ENCODE measurements at regions not wholly inside any gene's neighbourhood (a gene's known extent, or its start where the extent isn't known, plus 50 kb on each side); places are given as distances from the start of the nearest gene placed in this dataset.

DNA sequence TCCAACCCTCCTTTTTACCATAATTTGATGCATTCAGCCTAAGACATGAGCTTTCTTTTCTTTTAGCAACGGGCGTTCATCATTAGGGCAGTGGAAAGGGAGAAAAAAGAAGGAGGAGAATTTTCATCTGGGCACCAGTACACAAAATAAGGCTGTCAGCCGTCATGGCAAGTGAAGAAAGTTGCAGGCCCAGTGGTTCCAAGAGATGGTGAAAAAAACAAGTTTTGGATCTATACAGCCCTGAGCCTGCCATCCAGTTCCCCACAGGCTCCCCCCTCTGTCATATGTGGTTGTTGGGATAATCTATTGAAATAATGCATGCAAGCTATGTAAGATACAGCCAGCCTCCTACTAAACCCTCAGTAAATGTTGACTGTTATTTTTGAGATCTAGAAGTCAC is 500.6 kb upstream of the PROK2 start:
- Histone ChIP-seq H3K79me1 (ENCODE audit: insufficient read depth, low read depth, low read length, poor library complexity, severe bottlenecking) (no peaks in the 10 kb centered on the region), H2BK5ac (ENCODE audit: insufficient read length, low read length) (no peak overlapping the region), H3K56ac (ENCODE audit: insufficient read length, low read depth, low read length) (no peak overlapping the region)

More for the DNA sequence above, 500.6 kb upstream of the PROK2 start:
- Mint-ChIP-seq H3K36me3 (ENCODE audit: insufficient read depth in 1 of 3, low read depth in 3 of 3) (peaks cover 0 to 10% (median 5%) of the 10 kb centered on the region in 3 experiments; a peak in 4 of 7 replicates), H3K27me3 (ENCODE audit: low read depth) (peaks cover 14% of the 10 kb centered on the region), H3K4me3 (no peak overlapping the region), H3K9me3 (peaks cover 2 to 3% of the 10 kb centered on the region in 2 experiments; a peak in 1 of 5 replicates), H3K27ac (no peak overlapping the region), H3K4me1 (peaks cover 4 to 17% of the 10 kb centered on the region in 2 experiments; a peak in 3 of 4 replicates)
- Histone ChIP-seq H3K4me1 (ENCODE audit: insufficient read depth, low read length) (no peaks in the 10 kb centered on the region), H3K9ac (ENCODE audit: extremely low read depth, insufficient read length, low read length) (no peak overlapping the region), H3K4ac (ENCODE audit: low read depth, low read length) (no peak overlapping the region), H4K20me1 (ENCODE audit: control insufficient read depth, insufficient read depth, insufficient read length) (no peaks in the 10 kb centered on the region), H3K23me2 (ENCODE audit: insufficient read length, low read depth, low read length, poor library complexity, severe bottlenecking) (no peaks in the 10 kb centered on the region), H3K4me2 (ENCODE audit: insufficient read depth, insufficient read length, low read length) (no peak overlapping the region), H3K27ac (ENCODE audit: insufficient read length, low read depth, low read length) (no peak overlapping the region), H2BK12ac (ENCODE audit: insufficient read length, low read depth, low read length) (no peak overlapping the region), H3K23ac (ENCODE audit: insufficient read length, low read depth, low read length) (no peak overlapping the region), H2BK15ac (ENCODE audit: low read depth, low read length) (no peak overlapping the region), H3K27me3 (ENCODE audit: insufficient read depth, low read length) (no peaks in the 10 kb centered on the region), H2BK120ac (ENCODE audit: low read depth, low read length, poor library complexity, severe bottlenecking) (no peak overlapping the region), H2AFZ (ENCODE audit: low read length) (no peak overlapping the region), H2AK5ac (ENCODE audit: insufficient read length, low read length) (no peak overlapping the region), H3K18ac (ENCODE audit: insufficient read length, low read depth, low read length) (no peak overlapping the region), H3K9me3 (ENCODE audit: control insufficient read depth, low read depth, low read length) (no peaks in the 10 kb centered on the region), H3K14ac (ENCODE audit: insufficient read depth, low read length) (no peak overlapping the region), H3T11ph (ENCODE audit: low read length) (no peak overlapping the region), H4K5ac (ENCODE audit: insufficient read length, low read depth, low read length) (no peak overlapping the region), H4K91ac (ENCODE audit: insufficient read length, low read depth, low read length) (no peak overlapping the region), H2BK20ac (ENCODE audit: low read depth, low read length, poor library complexity, severe bottlenecking) (no peak overlapping the region), H4K8ac (replicated peaks; ENCODE audit: insufficient read length, low read depth, low read length) (no peak overlapping the region), H3K79me2 (ENCODE audit: insufficient read depth, low read length) (no peaks in the 10 kb centered on the region)
- DNase-seq, result no peak
- no CpG with 5 or more reads among the region's 3 CpGs for WGBS (ENCODE audit: extremely low coverage, insufficient read length, low lambda C conversion rate)
- TF ChIP-seq, protein P1, sequence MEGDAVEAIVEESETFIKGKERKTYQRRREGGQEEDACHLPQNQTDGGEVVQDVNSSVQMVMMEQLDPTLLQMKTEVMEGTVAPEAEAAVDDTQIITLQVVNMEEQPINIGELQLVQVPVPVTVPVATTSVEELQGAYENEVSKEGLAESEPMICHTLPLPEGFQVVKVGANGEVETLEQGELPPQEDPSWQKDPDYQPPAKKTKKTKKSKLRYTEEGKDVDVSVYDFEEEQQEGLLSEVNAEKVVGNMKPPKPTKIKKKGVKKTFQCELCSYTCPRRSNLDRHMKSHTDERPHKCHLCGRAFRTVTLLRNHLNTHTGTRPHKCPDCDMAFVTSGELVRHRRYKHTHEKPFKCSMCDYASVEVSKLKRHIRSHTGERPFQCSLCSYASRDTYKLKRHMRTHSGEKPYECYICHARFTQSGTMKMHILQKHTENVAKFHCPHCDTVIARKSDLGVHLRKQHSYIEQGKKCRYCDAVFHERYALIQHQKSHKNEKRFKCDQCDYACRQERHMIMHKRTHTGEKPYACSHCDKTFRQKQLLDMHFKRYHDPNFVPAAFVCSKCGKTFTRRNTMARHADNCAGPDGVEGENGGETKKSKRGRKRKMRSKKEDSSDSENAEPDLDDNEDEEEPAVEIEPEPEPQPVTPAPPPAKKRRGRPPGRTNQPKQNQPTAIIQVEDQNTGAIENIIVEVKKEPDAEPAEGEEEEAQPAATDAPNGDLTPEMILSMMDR (conservative IDR thresholded peaks at IDR 0.05), result no peak

All from H9 (cell line).